ENCODE measurements at regions not wholly inside any gene's neighbourhood (a gene's known extent, or its start where the extent isn't known, plus 50 kb on each side); places are given as distances from the start of the nearest gene placed in this dataset.

DNA sequence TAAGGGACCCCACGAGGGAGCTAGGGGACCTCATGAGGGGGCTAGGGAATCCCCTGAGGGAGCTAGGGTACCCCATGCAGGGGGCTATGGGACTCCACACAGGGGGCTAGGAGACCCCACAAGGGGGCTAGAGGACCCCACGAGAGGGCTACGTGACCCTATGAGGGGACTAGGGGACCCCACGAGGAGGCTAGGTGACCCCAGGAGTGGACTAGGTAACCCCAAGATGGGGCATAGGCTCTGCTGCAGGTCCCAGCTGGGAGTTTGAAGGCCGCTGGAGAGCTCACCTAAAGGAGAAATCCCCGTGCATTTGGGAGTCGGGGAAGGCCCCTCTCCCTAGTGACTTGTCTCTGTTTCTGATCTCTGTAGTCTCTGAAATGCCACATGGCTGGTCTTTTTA is 50.0 kb upstream of the DMRTB1 start:
- Histone ChIP-seq H2BK20ac (ENCODE audit: low read depth, low read length) (no peak overlapping the region), H3K27me3 (ENCODE audit: control insufficient read depth, insufficient read depth, low read length) (peaks cover 45% of the 10 kb centered on the region), H4K8ac (ENCODE audit: low read depth in 2 of 2, low read length in 2 of 2) (no peak overlapping the region), H3K36me3 (ENCODE audit: control insufficient read depth, insufficient read depth, low read length) (no peaks in the 10 kb centered on the region), H4K91ac (ENCODE audit: insufficient read depth, low read depth, low read length) (no peak overlapping the region), H3K4ac (ENCODE audit: low read depth, low read length) (no peak overlapping the region), H3K4me1 (ENCODE audit: control insufficient read depth, insufficient read depth, low read length) (peaks cover 24% of the 10 kb centered on the region), H2BK15ac (ENCODE audit: low read depth, low read length) (no peak overlapping the region), H3K4me2 (ENCODE audit: low read depth, low read length) (no peak overlapping the region), H3K18ac (ENCODE audit: low read depth, low read length) (no peak overlapping the region), H3K9ac (ENCODE audit: low read depth, low read length) (no peak overlapping the region), H3K4me3 (ENCODE audit: insufficient read depth, low read depth, low read length) (no peak overlapping the region), H3K9me1 (ENCODE audit: insufficient read depth, low read length) (peaks cover 21% of the 10 kb centered on the region), H3K14ac (replicated peaks; ENCODE audit: low read depth, low read length) (no peak overlapping the region), H4K5ac (ENCODE audit: low read depth, low read length) (no peak overlapping the region), H3K79me1 (ENCODE audit: low read depth in 1 of 2, low read length in 2 of 2) (no peaks in the 10 kb centered on the region), H2BK5ac (ENCODE audit: low read depth, low read length, poor library complexity, severe bottlenecking) (no peak overlapping the region), H3K9me3 (ENCODE audit: control insufficient read depth, insufficient read depth, low read length) (no peaks in the 10 kb centered on the region; the same call in 1 of the 2 replicates), H2AK9ac (replicated peaks; ENCODE audit: low read depth, low read length, poor library complexity) (no peak overlapping the region), H3K23ac (ENCODE audit: low read depth, low read length) (no peak overlapping the region), H3K56ac (ENCODE audit: extremely low read depth, insufficient read depth, low read length) (no peak overlapping the region), H2AFZ (replicated peaks; ENCODE audit: low read length, poor library complexity) (no peak overlapping the region), H4K20me1 (ENCODE audit: insufficient read depth, low read length) (peaks cover 10% of the 10 kb centered on the region), H2AK5ac (ENCODE audit: low read depth, low read length) (no peak overlapping the region), H3K27ac (ENCODE audit: insufficient read depth, low read length) (no peak overlapping the region), H2BK120ac (ENCODE audit: low read depth, low read length) (no peak overlapping the region)
- intact Hi-C loops (cut with micrococcal nuclease) (no loop called here), in situ Hi-C loops (cut with MboI; ENCODE audit: low sequenced_read_pairs) (no loop called here), dilution Hi-C loops (cut with HindIII; ENCODE audit: low sequenced_read_pairs, unreplicated experiment) (no loop called here)
- POLR2A ChIA-PET (ENCODE audit: unreplicated experiment), result no interaction called here
- DNase-seq, result no peak
- BruUV-seq (replicated peaks), result no TSS peak
- CTCF ChIA-PET, result interaction anchor here (0.5 kb wide), 1 partner anchor 1041 kb away, joined by 3 read pairs; no protein-coding TSS in a partner anchor
- no peak for ATAC-seq (ENCODE audit: low read depth)
- TF ChIP-seq NFE2L2 (IDR thresholded peaks at IDR 0.05; ENCODE audit: low read depth, low read length) (no peak), MXI1 (IDR thresholded peaks at IDR 0.05; ENCODE audit: borderline replicate concordance, low read depth, low read length) (no peak), BHLHE40 (IDR thresholded peaks at IDR 0.05; ENCODE audit: low read depth, low read length) (no peak), CEBPB (IDR thresholded peaks at IDR 0.05; ENCODE audit: low read depth, low read length) (no peak)
- TF ChIP-seq, protein P1, sequence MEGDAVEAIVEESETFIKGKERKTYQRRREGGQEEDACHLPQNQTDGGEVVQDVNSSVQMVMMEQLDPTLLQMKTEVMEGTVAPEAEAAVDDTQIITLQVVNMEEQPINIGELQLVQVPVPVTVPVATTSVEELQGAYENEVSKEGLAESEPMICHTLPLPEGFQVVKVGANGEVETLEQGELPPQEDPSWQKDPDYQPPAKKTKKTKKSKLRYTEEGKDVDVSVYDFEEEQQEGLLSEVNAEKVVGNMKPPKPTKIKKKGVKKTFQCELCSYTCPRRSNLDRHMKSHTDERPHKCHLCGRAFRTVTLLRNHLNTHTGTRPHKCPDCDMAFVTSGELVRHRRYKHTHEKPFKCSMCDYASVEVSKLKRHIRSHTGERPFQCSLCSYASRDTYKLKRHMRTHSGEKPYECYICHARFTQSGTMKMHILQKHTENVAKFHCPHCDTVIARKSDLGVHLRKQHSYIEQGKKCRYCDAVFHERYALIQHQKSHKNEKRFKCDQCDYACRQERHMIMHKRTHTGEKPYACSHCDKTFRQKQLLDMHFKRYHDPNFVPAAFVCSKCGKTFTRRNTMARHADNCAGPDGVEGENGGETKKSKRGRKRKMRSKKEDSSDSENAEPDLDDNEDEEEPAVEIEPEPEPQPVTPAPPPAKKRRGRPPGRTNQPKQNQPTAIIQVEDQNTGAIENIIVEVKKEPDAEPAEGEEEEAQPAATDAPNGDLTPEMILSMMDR (conservative IDR thresholded peaks at IDR 0.05; ENCODE audit: low read depth, low read length), result no peak
- 90% methylated on average over 1 of the region's 7 CpGs; no CpG with 5 or more reads in 1 of the 2 experiments for WGBS, 2 experiments (ENCODE audit: extremely low coverage in 2 of 2, insufficient read length in 1 of 2)

Data from IMR-90 (cell line).